ENCODE measurements at regions not wholly inside any gene's neighbourhood (a gene's known extent, or its start where the extent isn't known, plus 50 kb on each side); places are given as distances from the start of the nearest gene placed in this dataset.
"Not testable (repeated sequence)": the region's sequence is repeated elsewhere in the genome, so short reads cannot be mapped to it uniquely, and the experiment has no call there.

- no peak for DNase-seq (ENCODE audit: low spot score)
These were observed 215.3 kb downstream of the ANKRD30B start for GRCh38 chr18:14963246-14963645.

DNA sequence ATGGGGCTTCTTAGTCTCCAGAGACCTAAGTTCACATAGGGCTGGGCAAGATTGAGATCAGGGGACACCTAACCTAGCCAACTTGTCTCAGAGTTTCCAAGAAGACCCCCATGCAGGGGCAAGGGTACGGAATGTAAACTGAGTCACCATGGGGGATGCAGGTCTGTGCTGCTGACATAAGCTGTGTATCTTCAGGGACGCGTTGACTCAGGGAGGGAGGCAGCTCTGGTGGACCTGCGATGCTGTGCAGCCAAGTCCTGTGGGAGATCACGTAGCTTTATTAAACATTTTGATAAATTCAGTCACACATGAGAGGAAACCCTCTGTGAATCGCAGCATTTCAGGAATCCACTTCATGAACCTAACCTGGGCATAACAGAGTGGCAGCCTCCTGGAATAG lies 216.0 kb downstream of the ANKRD30B start:
- no peak for DNase-seq (ENCODE audit: low spot score)

- DNase-seq (ENCODE audit: low spot score) = no peak
These were observed 216.4 kb downstream of the ANKRD30B start for GRCh38 chr18:14964406-14964805.

DNA sequence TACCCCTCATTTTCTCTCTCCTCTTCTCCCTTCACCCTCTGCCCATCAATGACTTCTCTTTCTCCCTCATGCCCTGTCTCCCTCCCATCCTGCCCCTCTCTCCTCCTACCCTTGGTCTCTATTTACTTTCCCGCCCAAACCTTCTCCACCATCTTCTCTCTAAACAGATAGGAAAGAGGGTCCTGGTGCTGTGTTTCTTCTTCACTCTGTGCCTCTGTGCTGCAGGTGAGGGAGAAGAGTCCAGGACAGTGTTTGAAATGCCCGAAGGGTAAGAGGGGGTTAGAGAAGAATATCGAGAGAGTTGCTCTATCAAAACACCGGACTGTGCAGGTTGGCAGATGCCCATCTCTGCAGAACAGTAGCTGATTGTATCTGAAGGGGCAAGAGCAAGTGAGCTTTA lies 217.0 kb downstream of the ANKRD30B start:
- not testable (repeated sequence) for DNase-seq (ENCODE audit: low spot score)

DNA sequence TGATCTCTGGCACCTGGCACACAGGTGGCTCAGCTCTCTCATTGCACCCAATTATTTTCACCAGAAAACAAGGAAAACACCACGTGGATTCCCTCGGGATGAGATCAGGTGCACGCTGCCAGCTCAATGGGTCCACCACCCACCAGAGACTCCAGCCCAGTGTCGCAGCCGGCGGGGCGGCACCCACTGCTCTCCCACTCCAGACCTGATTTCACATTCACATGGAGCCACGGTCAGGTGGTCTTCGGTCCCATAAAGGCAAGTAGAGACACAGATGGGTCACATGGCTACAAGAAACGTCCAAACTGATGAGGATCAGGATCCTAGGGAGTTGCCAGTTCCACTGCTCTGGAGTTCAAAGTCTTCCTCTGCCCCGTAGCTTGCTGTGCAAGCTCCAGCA lies 217.6 kb downstream of the ANKRD30B start:
- DNase-seq (ENCODE audit: low spot score) = no peak

GRCh38 chr18:14967246-14967645 lies 219.3 kb downstream of the ANKRD30B start:
- DNase-seq (ENCODE audit: low spot score) = not testable (repeated sequence)

- no peak for DNase-seq (ENCODE audit: low spot score)
These were observed 221.5 kb downstream of the ANKRD30B start for GRCh38 chr18:14969500-14969899.

GRCh38 chr18:14970027-14970426 lies 222.1 kb downstream of the ANKRD30B start:
- DNase-seq (ENCODE audit: low spot score) = peak; percentile 65

- peak; percentile 74 for DNase-seq (ENCODE audit: low spot score)
These were observed 223.7 kb downstream of the ANKRD30B start for GRCh38 chr18:14971461-14972185.

GRCh38 chr18:14973421-14973820 lies 225.4 kb downstream of the ANKRD30B start:
- DNase-seq (ENCODE audit: low spot score) = not testable (repeated sequence)

- DNase-seq (ENCODE audit: low spot score) = no peak
These were observed 226.1 kb downstream of the ANKRD30B start for GRCh38 chr18:14974088-14974487.

- peak; percentile 73 for DNase-seq (ENCODE audit: low spot score)
These were observed 226.6 kb downstream of the ANKRD30B start for GRCh38 chr18:14974576-14974975.

GRCh38 chr18:14975431-14975830 lies 227.5 kb downstream of the ANKRD30B start:
- no peak for DNase-seq (ENCODE audit: low spot score)

GRCh38 chr18:14976736-14977430 lies 228.9 kb downstream of the ANKRD30B start:
- peak; percentile 24 for DNase-seq (ENCODE audit: low spot score)

- no peak for DNase-seq (ENCODE audit: low spot score)
These were observed 230.2 kb downstream of the ANKRD30B start for GRCh38 chr18:14978191-14978590.

- DNase-seq (ENCODE audit: low spot score) = peak; percentile 44
These were observed 231.1 kb downstream of the ANKRD30B start for GRCh38 chr18:14978962-14979535.

GRCh38 chr18:14979875-14980274 lies 231.9 kb downstream of the ANKRD30B start:
- no peak for DNase-seq (ENCODE audit: low spot score)

- not testable (repeated sequence) for DNase-seq (ENCODE audit: low spot score)
These were observed 236.6 kb downstream of the ANKRD30B start for GRCh38 chr18:14984531-14984930.

DNA sequence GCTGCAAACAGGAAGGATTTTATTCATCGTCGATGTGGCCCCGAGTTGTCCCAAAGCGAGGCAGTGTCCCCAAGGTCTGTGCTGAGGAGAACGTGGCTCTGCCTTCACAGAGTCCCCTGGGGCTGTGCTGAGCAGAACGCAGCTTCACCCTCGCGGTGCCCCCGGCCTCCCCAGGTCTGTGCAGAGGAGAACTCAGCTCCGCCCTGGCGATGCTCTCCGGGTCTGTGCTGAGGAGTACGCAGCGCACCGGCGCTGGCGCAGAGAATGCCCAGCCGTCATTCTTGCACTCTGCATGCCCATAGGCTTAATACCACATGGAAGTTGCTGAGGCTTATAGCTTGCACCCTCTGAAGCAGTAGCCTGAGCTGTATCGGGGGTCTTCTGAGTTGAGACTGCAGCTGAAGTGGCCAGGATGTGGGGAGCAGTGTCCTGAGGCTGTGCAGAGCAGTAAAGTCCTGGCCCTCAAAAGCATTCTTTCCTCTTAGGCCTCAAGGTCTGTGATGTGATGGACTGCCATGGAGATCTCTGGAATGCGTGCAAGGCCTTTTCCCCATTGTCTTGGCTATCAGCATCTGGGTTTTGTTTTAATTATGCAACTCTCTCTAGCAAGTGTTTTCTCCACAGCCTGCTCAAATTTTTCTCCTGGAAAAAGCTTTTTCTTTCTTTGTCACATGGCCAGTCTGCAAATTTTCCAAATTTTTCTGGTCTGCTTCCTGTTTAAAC lies 237.5 kb downstream of the ANKRD30B start:
- DNase-seq (ENCODE audit: low spot score) = not testable (repeated sequence)

DNA sequence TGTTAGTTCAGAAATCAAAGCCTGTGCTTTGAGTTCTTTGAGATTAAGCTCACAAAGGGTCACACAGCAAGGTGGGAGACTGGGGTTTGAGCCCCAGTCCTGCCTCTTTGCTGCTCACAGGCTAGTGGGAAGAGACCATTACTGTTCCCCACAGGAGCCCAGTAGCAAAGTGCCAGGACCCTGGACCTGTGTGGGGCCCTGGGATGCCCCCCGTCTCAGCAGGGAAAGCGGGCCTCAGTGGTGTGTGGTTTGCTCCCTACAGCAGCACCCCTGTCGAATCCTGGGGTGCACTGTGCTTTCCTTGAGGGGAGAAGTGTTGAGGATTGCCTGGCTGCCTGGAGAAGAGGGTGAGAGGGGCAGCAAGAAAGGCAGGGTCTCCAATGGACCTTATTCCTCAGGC lies 239.4 kb downstream of the ANKRD30B start:
- not testable (repeated sequence) for DNase-seq (ENCODE audit: low spot score)

GRCh38 chr18:14987960-14988710 lies 240.2 kb downstream of the ANKRD30B start:
- DNase-seq (ENCODE audit: low spot score) = not testable (repeated sequence)

DNA sequence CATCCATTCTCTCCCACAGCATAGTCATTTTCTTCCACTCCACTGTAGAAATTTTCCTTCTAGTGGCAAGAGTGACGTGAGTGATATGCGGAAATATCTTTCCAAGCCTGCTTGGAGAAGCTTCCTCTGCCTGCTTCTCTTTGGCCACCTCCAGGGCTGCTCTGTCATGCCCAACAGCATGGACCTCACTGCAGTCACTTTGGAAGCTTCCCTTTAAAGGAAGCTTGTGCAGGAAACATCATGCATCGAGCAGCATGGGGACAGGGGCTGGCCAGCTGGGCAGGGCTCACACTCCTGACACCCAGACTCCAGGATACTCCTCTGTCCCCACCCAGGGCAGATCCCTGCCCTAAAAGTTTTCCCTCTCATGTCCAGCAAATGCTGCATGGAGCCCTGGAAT lies 241.6 kb downstream of the ANKRD30B start:
- DNase-seq (ENCODE audit: low spot score) = not testable (repeated sequence)
